Gastroesophageal sphincter (tissue), 4 donors: ENCODE measurements at regions not wholly inside any gene's neighbourhood (a gene's known extent, or its start where the extent isn't known, plus 50 kb on each side); places are given as distances from the start of the nearest gene placed in this dataset.

Source experiments
- ATAC-seq: fragments of 150-250 bp; one replicate; pipeline ENCODE4 v1.9.1; 2016; ENCODE audit warnings: mild to moderate bottlenecking, moderate library complexity
- H3K27ac ChIP-seq, 4 donors: fragments of 200-600 bp; sonication (generic) in 3 of 4; 1 replicate in 3 of 4; 2 replicates in 1 of 4; pipeline ENCODE4 v1.5.1; 2016 to 2019
- H3K27me3 ChIP-seq: fragments of 200-600 bp; sonication (generic); one replicate; pipeline ENCODE4 v1.5.1; 2019
- H3K36me3 ChIP-seq, 2 donors: fragments of 200-600 bp; sonication (generic); one replicate each; pipeline ENCODE4 v1.5.1; 2019; ENCODE audit warnings: control low read depth in 1 of 2
- H3K4me1 ChIP-seq, 3 donors: fragments of 200-600 bp; sonication (generic); 1 replicate in 2 of 3; 2 replicates in 1 of 3; pipeline ENCODE4 v1.5.1; 2016 to 2019; ENCODE audit warnings: control low read depth in 2 of 3
- H3K4me3 ChIP-seq, 2 donors: fragments of 200-600 bp; sonication (generic); one replicate each; pipeline ENCODE4 v1.5.1; 2019; ENCODE audit warnings: mild to moderate bottlenecking in 1 of 2, moderate library complexity in 1 of 2
- H3K9me3 ChIP-seq, 3 donors: fragments of 200-600 bp; sonication (generic); one replicate each; pipeline ENCODE4 v1.5.1; 2017 to 2019; ENCODE audit warnings: control low read depth in 2 of 3
- EP300 ChIP-seq: sonication (generic); formaldehyde crosslinking; IDR thresholded peaks from one replicate; pipeline ENCODE4 v1.6.1; 2017; ENCODE audit warnings: antibody characterized with exemption, mild to moderate bottlenecking
- POLR2A ChIP-seq, 2 donors: fragments of 450-650 bp; IDR thresholded peaks; one replicate each; pipeline ENCODE4 v1.6.1; 2017; ENCODE audit warnings: antibody characterized with exemption in 2 of 2, mild to moderate bottlenecking in 2 of 2, moderate library complexity in 1 of 2
- POLR2AphosphoS5 ChIP-seq: sonication (generic); formaldehyde crosslinking; IDR thresholded peaks from one replicate; pipeline ENCODE4 v1.6.1; 2017; ENCODE audit warnings: antibody characterized with exemption
- WGBS, 2 donors: methylation state at CpG; one replicate each; pipeline ENCODE4 v1.1.5; 2018; ENCODE audit warnings: low coverage in 1 of 2; 5-methylcytosine and 5-hydroxymethylcytosine counted together
- TF ChIP-seq, protein P1 (sequence below), 4 experiments: fragments of 200-600 bp in 2 of 4; fragments of 450-650 bp in 2 of 4; sonication (generic) in 1 of 4; IDR thresholded peaks; one replicate each; pipeline ENCODE4 v1.5.1; 2017 to 2019; ENCODE audit warnings: antibody characterized with exemption in 4 of 4, mild to moderate bottlenecking in 2 of 4, moderate library complexity in 2 of 4

DNA sequence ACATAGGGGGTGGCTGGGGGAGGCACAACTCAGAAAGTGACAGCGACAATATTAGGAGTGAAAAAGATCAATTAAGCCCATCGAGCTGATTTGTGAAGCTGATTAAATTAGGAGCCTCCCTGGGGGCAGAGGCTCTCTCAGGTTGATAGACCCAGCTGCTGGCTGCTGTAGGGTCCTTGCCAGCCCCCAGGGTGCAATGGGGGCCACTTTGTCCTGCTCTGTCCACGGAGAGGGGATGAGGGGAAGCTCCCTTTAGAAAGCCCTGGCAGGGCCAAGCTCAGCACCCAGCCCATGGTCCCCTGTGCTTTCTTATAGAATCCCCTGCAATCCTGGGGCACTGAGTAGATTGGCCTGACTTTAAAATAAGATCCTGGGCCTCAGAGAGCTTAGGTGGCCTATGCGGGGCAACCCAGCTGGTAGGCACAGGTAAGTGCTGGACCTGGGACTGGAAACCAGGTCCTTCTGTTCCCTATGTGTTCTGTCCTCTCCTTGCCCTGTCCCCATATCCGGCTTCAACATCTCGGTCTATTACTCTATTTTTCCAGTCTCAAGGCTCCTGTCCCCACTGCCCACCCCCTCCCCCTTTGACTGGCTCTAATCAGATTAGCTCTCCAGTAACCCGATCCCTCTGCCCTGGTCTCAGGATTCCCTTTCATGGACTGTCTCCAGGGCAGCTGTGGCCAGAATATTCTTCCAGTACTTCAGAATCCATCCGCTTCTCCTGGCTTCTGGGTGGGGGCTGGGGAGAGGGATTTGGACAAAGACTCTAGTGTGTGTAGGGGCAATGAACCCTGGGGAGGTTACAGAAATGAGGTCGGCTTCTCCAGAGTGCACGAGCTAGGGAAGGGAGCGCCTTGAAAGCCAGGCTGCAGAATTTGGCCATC is 259.6 kb downstream of the RPS24 start:
- Histone ChIP-seq H3K9me3 (no peaks in the 10 kb centered on the region), H3K4me3 (no peak overlapping the region), H3K27ac (peak overlapping the region in 2 of 4 donors; percentile 10 to 76), H3K4me1 (peaks cover 0 to 42% (median 5%) of the 10 kb centered on the region in 3 donors), H3K36me3 (no peaks in the 10 kb centered on the region), H3K27me3 (no peaks in the 10 kb centered on the region)
- no peak for TF ChIP-seq POLR2A (IDR thresholded peaks at IDR 0.05)
- WGBS, 2 donors: 50% methylated on average over 4 of the region's 11 CpGs; no CpG with 5 or more reads in 1 of the 2 donors
- ATAC-seq: no peak

DNA sequence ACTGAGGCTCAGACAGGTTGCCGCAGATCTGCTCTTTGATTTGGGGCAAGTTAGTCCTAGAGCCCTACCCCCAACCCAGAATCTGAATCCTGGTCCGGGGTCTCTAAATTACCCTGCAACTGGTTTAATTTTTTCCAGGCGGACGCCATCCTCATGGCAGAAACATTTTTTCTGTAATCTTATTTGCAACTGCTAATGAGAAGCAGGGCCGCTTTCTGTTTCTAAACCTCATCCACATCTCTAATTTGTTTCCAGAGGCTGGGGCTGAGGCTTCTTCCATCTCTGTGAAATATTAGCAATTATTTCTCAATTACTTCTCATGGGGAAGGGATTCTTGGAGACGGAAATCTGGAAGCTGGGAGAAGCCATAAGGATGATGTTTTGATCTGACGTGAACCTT is 261.6 kb downstream of the RPS24 start:
- TF ChIP-seq EP300: no peak
- TF ChIP-seq POLR2AphosphoS5: no peak
- TF ChIP-seq, protein P1, sequence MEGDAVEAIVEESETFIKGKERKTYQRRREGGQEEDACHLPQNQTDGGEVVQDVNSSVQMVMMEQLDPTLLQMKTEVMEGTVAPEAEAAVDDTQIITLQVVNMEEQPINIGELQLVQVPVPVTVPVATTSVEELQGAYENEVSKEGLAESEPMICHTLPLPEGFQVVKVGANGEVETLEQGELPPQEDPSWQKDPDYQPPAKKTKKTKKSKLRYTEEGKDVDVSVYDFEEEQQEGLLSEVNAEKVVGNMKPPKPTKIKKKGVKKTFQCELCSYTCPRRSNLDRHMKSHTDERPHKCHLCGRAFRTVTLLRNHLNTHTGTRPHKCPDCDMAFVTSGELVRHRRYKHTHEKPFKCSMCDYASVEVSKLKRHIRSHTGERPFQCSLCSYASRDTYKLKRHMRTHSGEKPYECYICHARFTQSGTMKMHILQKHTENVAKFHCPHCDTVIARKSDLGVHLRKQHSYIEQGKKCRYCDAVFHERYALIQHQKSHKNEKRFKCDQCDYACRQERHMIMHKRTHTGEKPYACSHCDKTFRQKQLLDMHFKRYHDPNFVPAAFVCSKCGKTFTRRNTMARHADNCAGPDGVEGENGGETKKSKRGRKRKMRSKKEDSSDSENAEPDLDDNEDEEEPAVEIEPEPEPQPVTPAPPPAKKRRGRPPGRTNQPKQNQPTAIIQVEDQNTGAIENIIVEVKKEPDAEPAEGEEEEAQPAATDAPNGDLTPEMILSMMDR (IDR thresholded peaks at IDR 0.05): no peak
- TF ChIP-seq POLR2A (IDR thresholded peaks at IDR 0.05): no peak
- 54 to 56% methylated on average over 3 to 6 of the region's 7 CpGs for WGBS, 2 donors
- Histone ChIP-seq H3K4me3 (no peak overlapping the region), H3K36me3 (no peaks in the 10 kb centered on the region), H3K4me1 (peaks cover 0 to 51% (median 5%) of the 10 kb centered on the region in 3 donors), H3K27me3 (no peaks in the 10 kb centered on the region), H3K27ac (peak overlapping the region; percentile 21 to 78 (median 74)), H3K9me3 (no peaks in the 10 kb centered on the region)
- no peak for ATAC-seq

DNA sequence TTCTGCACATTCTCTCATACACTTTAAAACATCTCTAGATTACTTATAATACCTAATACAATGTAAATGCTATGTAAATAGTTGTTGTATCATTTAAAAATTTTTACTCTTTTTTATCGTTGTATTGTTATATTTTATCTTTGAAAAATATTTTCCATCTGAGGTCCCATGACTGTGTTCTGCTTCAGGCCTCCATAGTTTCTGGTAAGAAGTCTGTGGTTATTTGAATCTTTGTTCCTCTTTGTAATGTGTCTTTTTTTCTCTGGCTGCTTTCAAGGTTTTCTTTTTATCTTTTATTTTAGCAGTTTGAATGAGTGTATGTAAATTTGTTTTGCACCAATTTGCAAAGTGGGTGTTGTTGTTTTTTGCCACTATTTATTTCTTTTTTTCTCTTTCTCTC is 263.1 kb downstream of the RPS24 start:
- Histone ChIP-seq H3K4me1 (peaks cover 0 to 55% (median 5%) of the 10 kb centered on the region in 3 donors), H3K27ac (no peak overlapping the region), H3K9me3 (no peaks in the 10 kb centered on the region), H3K4me3 (no peak overlapping the region), H3K36me3 (no peaks in the 10 kb centered on the region), H3K27me3 (no peaks in the 10 kb centered on the region)
- WGBS, 2 donors: 34% methylated on average over 1 of the region's 1 CpG; no CpG with 5 or more reads in 1 of the 2 donors
- TF ChIP-seq EP300: no peak
- TF ChIP-seq, protein P1 (IDR thresholded peaks at IDR 0.05): no peak
- no peak for TF ChIP-seq POLR2AphosphoS5
- no peak for TF ChIP-seq POLR2A (IDR thresholded peaks at IDR 0.05)
- no peak for ATAC-seq

DNA sequence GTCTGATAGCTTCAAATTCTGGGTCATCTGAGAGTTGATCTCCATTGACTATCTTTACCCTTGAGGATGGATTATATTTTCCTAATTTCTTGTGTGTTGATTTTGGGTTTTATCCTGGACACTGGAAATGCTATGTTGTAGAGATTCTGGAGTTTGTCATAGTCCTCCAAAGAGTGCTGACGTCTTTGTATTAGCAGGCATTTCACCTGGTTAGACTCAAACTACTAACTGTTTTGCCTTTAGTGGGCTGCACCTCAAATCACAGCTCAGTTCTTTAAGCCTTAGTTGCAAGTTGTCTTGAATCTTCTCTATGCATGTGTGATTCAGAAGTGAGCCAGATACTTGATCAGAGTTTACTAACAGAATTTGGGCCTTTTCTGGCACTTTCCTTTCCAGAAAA is 264.3 kb downstream of the RPS24 start:
- Histone ChIP-seq H3K9me3 (no peaks in the 10 kb centered on the region), H3K36me3 (no peaks in the 10 kb centered on the region), H3K27ac (no peak overlapping the region), H3K27me3 (no peaks in the 10 kb centered on the region), H3K4me3 (no peak overlapping the region), H3K4me1 (peaks cover 0 to 58% (median 14%) of the 10 kb centered on the region in 3 donors)
- TF ChIP-seq POLR2A (IDR thresholded peaks at IDR 0.05) (no peak), POLR2AphosphoS5 (no peak), EP300 (no peak)
- TF ChIP-seq, protein P1 (IDR thresholded peaks at IDR 0.05): no peak
- WGBS, 2 donors: 44 to 75% methylated on average over 1 of the region's 1 CpG
- ATAC-seq: no peak

DNA sequence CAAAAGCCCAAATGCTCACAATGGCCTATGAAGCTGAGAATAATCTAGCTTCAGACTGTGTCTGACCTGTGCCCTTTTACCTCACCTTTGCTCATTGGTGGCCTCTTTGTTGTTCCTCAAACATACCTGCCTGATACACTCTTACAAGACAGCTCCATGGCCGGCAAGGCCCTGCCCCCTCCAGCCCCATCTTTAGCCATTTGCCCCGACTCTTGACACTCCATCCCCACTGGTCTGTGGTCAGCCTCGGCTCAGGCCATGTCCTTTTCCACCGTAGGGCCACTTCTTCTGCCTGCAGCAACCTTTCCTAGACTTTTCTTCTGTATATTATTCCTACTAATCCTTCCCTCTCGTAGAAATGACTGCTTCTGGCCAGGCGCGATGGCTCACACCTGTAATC is 265.2 kb downstream of the RPS24 start:
- no peaks in the 10 kb centered on the region for H3K27me3 ChIP-seq
- WGBS, 2 donors: 90 to 93% methylated on average over 6 to 7 of the region's 7 CpGs
- H3K9me3 ChIP-seq: no peaks in the 10 kb centered on the region
- no peak overlapping the region for H3K27ac ChIP-seq
- H3K4me1 ChIP-seq: peaks cover 0 to 56% (median 18%) of the 10 kb centered on the region in 3 donors
- no peaks in the 10 kb centered on the region for H3K36me3 ChIP-seq
- no peak overlapping the region for H3K4me3 ChIP-seq
- no peak for ATAC-seq
- TF ChIP-seq POLR2AphosphoS5 (no peak), POLR2A (IDR thresholded peaks at IDR 0.05) (no peak), EP300 (no peak)
- TF ChIP-seq, protein P1 (IDR thresholded peaks at IDR 0.05): no peak
